Astrocyte (in vitro differentiated cells and primary cell): ENCODE measurements at regions not wholly inside any gene's neighbourhood (a gene's known extent, or its start where the extent isn't known, plus 50 kb on each side); places are given as distances from the start of the nearest gene placed in this dataset.

ENCODE experiments used
- CTCF ChIP-seq: IDR thresholded peaks from 2 replicates; pipeline ENCODE4 v1.5.1; 2011; ENCODE audit warnings: low read depth, mild to moderate bottlenecking, inconsistent platforms, low read length, moderate library complexity; ENCODE audit not compliant: insufficient read depth
- EZH2 ChIP-seq: IDR thresholded peaks from 2 replicates; pipeline ENCODE4 v1.6.1; 2012; ENCODE audit warnings: mild to moderate bottlenecking, low read length, inconsistent platforms; ENCODE audit not compliant: insufficient read depth

GRCh38 chr20:63106108-63106764, 99.5 kb upstream of the BHLHE23 start:
- TF ChIP-seq CTCF (no peak), EZH2 (no peak)
